ENCODE measurements at regions not wholly inside any gene's neighbourhood (a gene's known extent, or its start where the extent isn't known, plus 50 kb on each side); places are given as distances from the start of the nearest gene placed in this dataset.

GRCh38 chr3:80556763-80557162 lies 789.0 kb upstream of the ROBO1 start:
- no peaks in the 10 kb centered on the region for H3K27me3 ChIP-seq (ENCODE audit: control insufficient read depth, insufficient read depth, low read length)
- DNase-seq (ENCODE audit: low read depth): no peak
- no peak overlapping the region for H3K4me3 ChIP-seq (ENCODE audit: low read depth, low read length)
- no peak for TF ChIP-seq CTCF (IDR thresholded peaks at IDR 0.05; ENCODE audit: insufficient read depth, low read length, poor library complexity, severe bottlenecking)
- no peaks in the 10 kb centered on the region for H3K36me3 ChIP-seq (ENCODE audit: control insufficient read depth, insufficient read depth, low read length)

- TF ChIP-seq CTCF (IDR thresholded peaks at IDR 0.05; ENCODE audit: insufficient read depth, low read length, poor library complexity, severe bottlenecking): no peak
- DNase-seq (ENCODE audit: low read depth): no peak
- Histone ChIP-seq H3K27me3 (ENCODE audit: control insufficient read depth, insufficient read depth, low read length) (no peaks in the 10 kb centered on the region), H3K4me3 (ENCODE audit: low read depth, low read length) (no peak overlapping the region), H3K36me3 (ENCODE audit: control insufficient read depth, insufficient read depth, low read length) (no peaks in the 10 kb centered on the region)
Observed at GRCh38 chr3:80554304-80554703, 786.5 kb upstream of the ROBO1 start.

- Histone ChIP-seq H3K4me3 (ENCODE audit: low read depth, low read length) (no peak overlapping the region), H3K27me3 (ENCODE audit: control insufficient read depth, insufficient read depth, low read length) (no peaks in the 10 kb centered on the region), H3K36me3 (ENCODE audit: control insufficient read depth, insufficient read depth, low read length) (no peaks in the 10 kb centered on the region)
- TF ChIP-seq CTCF (IDR thresholded peaks at IDR 0.05; ENCODE audit: insufficient read depth, low read length, poor library complexity, severe bottlenecking): no peak
- no peak for DNase-seq (ENCODE audit: low read depth)
Observed at GRCh38 chr3:80553211-80553610, 785.4 kb upstream of the ROBO1 start.

- H3K27me3 ChIP-seq (ENCODE audit: control insufficient read depth, insufficient read depth, low read length): no peaks in the 10 kb centered on the region
- TF ChIP-seq CTCF (IDR thresholded peaks at IDR 0.05; ENCODE audit: insufficient read depth, low read length, poor library complexity, severe bottlenecking): no peak
- DNase-seq (ENCODE audit: low read depth): no peak
- no peaks in the 10 kb centered on the region for H3K36me3 ChIP-seq (ENCODE audit: control insufficient read depth, insufficient read depth, low read length)
- H3K4me3 ChIP-seq (ENCODE audit: low read depth, low read length): no peak overlapping the region
Observed at GRCh38 chr3:80550174-80550573, 782.4 kb upstream of the ROBO1 start.

- no peaks in the 10 kb centered on the region for H3K27me3 ChIP-seq (ENCODE audit: control insufficient read depth, insufficient read depth, low read length)
- TF ChIP-seq CTCF (IDR thresholded peaks at IDR 0.05; ENCODE audit: insufficient read depth, low read length, poor library complexity, severe bottlenecking): no peak
- H3K36me3 ChIP-seq (ENCODE audit: control insufficient read depth, insufficient read depth, low read length): no peaks in the 10 kb centered on the region
- no peak overlapping the region for H3K4me3 ChIP-seq (ENCODE audit: low read depth, low read length)
- no peak for DNase-seq (ENCODE audit: low read depth)
Observed at GRCh38 chr3:80549173-80549572, 781.4 kb upstream of the ROBO1 start.

- DNase-seq (ENCODE audit: low read depth): no peak
- H3K27me3 ChIP-seq (ENCODE audit: control insufficient read depth, insufficient read depth, low read length): no peaks in the 10 kb centered on the region
Observed at GRCh38 chr3:80543154-80543553, 775.4 kb upstream of the ROBO1 start.

More at GRCh38 chr3:80543154-80543553, 775.4 kb upstream of the ROBO1 start:
- TF ChIP-seq CTCF (IDR thresholded peaks at IDR 0.05; ENCODE audit: insufficient read depth, low read length, poor library complexity, severe bottlenecking): no peak
- Histone ChIP-seq H3K4me3 (ENCODE audit: low read depth, low read length) (no peak overlapping the region), H3K36me3 (ENCODE audit: control insufficient read depth, insufficient read depth, low read length) (no peaks in the 10 kb centered on the region)

Measured in kidney epithelial cell (primary cell).